NCI-H128 (cell line): ENCODE measurements at regions not wholly inside any gene's neighbourhood (a gene's known extent, or its start where the extent isn't known, plus 50 kb on each side); places are given as distances from the start of the nearest gene placed in this dataset.
"Not testable (repeated sequence)": the region's sequence is repeated elsewhere in the genome, so short reads cannot be mapped to it uniquely, and the experiment has no call there.

Experiments
- DNase-seq: peaks from one replicate; lab custom pipeline; 2025; ENCODE audit not compliant: unreplicated experiment; lab: John Stamatoyannopoulos, UW

DNA sequence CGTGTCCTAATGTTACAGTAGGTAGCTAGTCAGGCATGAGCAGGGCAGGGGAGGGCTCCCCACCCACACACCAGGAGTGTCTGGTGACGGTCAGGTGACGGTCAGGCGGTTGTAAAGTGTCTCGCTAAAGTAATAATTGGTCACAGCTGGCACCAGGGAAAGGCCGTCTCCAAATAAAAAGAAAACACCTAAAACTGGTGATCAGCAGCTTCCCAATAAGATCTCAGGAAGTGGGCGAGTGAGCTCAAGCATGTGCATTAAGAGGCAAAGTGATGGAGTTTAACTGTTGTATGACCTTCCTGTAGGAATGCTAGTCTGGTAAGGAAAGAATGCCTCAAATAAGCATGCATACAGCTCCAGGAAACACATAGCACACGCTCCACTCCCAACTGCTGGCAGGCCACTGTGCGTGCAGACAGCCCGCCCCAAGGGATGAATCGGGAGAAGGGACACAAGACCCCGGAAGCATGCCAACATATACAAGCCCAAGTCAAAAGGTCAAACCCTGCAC is 177.1 kb downstream of the RNF144A start:
- DNase-seq = no peak

DNA sequence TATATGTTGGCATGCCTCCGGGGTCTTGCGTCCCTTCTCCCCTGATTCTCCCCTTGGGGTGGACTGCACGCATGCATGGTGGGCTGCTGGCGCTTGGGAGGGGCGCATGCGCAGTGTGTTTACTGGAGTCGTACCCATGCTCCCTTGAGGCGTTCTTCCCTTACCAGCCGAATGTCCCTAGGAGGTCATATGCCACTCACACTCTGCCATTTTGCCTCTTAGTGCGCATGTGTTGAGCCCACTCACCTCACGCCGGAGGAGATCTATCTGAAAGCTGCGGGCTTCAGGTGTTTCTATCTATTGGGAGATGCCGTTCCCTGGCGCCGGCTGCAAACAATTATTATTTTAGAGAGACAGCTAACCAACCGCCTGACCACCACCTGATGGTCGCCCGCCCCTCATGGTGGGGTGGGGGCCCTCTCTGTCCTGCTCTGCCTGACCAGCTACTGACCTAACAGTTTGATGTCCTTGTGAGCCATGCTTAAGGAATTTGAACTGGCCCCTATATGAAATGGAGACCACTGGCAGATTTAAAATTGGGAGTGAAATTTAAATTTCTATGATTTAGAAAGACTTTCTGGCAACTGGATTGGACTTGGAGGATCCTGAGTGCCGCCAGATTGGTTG is 179.6 kb downstream of the RNF144A start:
- no peak for DNase-seq

DNA sequence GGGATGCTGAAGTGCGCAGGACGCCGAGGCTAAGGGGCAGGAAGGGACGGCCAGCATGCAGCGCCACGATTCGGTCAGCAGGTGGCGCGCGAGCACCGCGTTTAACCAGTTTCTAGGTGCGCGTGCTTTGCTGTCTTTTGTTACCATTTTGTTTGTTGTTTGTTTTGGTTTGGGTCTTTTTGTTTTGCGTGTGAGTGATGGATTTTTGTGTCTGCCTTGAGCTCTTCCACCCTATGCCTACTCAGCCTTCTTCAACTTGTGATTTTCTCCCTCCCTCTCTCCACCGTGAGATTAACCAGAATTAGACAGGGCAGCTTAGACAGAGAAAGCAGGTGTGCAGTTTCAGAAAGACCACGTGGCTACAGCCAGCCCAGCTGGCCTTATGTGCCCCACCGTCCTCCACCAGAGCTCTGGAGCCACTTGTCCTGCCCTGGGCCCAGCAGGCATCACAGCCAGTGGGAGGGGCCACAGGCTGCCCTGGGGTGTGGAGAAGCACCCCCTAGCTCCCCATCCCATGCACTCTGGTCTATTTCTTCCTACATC is 180.2 kb downstream of the RNF144A start:
- DNase-seq = peak; percentile 51

DNA sequence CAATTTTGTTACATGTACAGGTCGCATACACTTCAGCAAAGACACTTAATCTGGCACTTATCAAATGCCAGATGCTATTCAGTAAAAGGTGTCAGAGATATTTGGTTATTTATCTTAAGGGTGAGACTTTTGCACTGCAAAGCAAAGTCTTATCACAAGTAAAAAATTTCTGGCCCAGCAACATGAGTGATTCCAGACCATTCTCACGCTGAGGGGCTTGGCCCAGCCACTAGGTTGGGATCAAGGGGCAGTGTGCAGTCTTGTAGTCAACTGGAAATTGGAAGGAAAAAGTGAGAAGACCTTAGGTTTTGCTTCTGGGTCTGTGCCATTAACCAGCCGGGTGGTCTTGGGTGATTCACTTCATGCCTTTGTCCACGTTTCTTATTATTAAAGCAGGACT is 181.6 kb downstream of the RNF144A start:
- no peak for DNase-seq

DNA sequence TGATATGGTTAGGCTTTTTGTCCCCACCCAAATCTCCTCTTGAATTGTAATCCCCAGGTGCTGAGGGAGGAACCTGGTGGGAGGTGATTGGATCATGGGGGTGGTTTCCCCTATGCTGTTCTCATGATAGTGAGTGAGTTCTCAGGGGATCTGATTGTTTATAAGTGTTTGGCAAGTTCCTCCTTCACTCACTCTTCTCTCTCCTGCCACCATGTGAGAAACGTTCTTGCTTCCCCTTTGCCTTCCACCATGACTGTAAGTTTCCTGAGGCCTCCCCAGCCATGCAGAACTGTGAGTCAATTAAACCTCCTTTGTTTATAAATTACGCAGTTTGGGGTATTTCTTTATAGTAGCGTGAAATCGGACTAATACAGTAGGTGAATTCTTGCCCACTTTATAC is 182.5 kb downstream of the RNF144A start:
- not testable (repeated sequence) for DNase-seq

DNA sequence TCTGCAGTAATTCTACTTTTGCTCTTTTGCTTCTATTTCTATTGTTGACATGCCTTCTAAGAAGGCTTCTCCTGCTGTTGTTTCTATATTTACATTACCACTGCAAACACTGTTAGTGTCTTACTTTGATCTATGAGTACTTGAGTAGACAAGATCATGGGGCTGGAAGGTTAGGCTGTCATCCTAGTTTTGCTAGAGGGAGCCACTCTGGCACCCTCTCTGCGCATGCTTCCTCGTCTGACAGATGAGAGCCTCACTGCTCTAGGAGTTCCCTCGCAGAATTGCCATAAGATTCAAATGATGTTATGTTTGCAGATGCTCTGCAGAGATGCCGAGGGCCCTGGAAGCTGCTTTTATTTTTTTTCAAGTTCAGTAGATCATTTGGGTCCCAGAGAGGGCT is 185.6 kb downstream of the RNF144A start:
- DNase-seq = no peak

DNA sequence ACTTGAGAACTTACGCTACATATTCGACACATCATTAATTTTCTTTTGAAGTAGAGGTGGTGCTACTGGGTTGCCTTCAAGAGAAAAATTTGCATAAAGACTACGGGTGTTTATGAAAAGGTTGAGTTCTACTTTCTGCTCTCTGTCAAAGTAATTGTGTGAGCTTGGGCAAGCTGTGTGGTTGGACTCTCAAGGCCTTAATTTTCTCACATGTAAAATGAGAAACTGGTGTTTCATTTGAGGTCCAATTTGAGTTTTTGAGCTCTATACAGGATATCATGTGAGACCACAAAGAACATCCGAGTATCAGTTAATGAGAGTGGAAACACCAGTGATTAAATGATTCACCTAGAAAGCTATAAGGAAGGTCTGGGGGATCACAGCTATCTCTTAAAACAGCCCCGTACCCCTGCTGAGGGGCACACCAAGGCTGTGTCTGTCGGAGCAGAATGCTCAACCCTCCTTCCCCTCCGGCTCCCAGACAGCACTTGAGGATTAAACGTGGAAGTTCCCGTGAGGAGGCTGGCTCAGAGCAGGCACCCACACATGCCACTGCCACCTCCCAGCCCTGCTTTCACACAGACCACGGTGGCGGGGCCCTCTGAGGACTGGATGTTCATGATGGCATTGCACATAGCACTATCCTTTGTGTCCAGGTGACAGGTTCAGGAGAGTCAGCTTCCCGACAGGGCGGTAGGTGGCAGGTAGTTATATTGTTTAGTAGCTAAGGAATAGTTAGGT is 191.8 kb downstream of the RNF144A start:
- DNase-seq = no peak

DNA sequence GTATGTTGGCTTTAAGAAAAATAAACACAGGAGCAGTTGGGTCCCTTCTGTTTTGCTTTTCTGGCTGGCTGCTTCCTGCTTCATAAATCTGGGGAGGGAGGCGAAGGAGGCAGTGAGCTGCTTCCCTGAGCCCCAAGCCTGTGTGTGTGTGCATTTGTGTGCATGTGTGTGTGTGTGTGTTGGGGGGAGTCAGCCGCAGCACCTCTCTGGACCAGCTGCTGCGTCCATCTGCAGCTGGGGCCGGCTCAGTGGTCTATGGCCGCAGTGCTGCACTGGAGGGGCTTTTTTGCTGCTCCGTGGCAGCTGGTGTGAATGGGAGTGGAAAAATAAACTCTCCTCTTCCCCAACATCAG is 192.3 kb downstream of the RNF144A start:
- DNase-seq = no peak

DNA sequence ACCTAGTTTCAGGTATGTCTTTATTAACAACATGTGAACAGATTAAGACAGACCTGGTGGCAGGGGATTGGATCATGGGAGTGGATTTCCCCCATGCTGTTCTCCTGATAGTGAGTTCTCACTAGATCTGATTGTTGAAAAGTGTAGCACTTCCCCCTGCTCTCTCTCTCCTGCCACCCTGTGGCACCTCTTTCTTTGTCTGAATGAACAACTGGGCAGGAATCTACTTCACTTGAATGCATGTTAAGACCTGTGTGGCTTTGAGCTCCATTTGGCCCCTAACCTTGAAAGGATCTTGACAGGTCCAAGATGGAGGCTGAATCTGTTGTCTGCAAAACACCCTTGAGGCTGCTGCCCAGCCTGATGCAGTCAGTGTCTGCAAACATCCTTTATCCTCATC is 194.4 kb downstream of the RNF144A start:
- no peak for DNase-seq

DNA sequence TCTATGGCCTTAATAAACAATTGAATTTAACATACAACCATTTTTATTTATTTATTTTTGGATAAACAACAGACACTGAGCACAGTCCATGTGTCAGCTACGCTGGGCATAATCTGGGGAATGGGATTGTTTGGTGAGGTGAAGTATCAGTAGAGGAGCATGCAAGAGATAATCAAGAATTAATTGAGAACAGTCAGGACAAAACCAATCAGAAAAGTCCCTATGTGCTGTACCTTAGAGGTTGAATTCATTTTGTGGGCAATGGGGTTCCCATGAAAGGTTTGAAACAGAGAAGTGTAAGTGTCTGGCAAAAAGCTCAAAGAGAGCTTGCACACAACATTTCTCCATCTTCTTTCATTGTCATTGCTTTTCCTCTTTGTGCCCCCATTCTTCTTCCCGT is 198.2 kb downstream of the RNF144A start:
- no peak for DNase-seq

DNA sequence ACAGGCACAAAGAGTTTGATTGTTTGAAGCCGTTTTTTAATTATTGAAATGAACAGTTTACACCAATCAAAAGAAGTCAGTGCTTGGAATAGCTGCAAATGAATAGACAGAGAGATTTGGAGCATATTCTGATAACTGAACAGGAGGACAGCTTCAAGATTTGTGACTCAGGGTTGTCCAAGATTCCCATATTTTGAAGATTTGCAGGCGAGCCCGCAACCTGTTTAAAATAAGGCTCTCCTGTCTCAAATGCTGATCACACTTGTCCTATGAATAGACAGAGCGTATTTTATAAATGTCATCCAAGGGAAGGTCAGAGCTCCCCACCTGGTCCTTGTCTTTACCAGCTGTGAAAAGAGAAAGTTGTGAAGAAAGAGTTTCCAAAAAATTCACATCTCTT is 198.7 kb downstream of the RNF144A start:
- no peak for DNase-seq

DNA sequence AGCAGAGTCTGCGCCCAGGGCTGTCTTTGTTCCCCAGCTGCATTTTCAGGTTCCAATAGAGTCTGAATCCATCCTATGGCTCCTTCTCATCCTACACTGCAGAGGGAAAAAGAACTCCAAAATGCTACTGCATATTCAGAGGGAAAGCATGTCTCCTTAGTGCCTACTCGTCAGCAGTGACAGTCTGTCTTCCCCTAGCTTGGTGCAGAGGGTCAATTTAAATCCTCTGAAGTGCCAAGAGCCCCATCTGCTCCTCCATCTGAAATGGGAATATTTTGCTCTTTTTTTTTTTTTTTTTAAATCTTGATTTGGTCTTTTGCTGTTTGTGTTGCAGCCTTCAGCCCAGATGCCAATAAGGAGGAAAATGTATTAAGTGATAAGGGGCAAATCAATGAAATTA is 199.3 kb downstream of the RNF144A start:
- DNase-seq = no peak

DNA sequence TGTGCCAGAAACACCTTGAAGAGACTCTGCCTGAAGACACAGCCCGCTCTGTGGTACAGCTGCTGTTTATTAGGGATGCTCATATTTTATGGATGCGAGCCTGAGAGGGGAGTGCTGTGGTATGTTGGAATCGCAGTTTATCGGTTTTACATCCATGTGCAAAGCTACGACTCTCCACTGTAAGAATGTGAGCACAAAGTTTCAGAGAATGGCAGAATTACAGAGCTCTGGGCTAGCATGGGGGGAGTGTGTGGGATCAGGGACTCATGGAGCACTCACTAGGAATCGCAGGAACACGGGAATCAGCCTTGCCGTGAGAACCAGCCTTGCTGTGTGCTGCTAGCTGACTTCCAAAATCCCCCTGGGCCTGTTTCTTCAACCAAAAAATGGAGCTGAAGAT is 199.9 kb downstream of the RNF144A start:
- DNase-seq = no peak

DNA sequence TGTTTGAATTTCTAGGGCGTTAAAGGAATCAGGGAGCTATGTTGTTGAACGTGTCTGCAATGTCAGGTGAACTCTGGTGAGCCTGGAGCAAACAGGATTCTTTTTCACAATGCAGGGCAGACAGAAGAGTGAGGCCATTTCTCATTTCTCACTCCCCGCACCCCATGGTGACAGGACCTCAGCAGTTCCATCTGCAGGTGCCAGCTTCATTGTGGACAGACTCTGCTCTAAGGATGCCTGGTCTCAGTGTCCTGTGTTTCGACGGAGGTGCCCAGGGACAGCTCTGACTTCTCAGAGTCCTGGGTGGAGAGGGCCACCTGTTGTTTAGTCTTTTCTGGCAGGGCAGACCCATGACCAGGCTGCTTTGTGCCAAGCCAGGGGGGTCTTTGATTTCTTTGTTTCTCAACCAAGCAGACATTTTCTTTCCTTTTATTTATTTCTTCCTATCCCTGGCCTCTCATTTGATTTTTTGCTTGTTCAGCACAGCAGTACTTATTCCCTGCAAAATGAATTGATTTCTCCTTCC is 201.5 kb downstream of the RNF144A start:
- no peak for DNase-seq

DNA sequence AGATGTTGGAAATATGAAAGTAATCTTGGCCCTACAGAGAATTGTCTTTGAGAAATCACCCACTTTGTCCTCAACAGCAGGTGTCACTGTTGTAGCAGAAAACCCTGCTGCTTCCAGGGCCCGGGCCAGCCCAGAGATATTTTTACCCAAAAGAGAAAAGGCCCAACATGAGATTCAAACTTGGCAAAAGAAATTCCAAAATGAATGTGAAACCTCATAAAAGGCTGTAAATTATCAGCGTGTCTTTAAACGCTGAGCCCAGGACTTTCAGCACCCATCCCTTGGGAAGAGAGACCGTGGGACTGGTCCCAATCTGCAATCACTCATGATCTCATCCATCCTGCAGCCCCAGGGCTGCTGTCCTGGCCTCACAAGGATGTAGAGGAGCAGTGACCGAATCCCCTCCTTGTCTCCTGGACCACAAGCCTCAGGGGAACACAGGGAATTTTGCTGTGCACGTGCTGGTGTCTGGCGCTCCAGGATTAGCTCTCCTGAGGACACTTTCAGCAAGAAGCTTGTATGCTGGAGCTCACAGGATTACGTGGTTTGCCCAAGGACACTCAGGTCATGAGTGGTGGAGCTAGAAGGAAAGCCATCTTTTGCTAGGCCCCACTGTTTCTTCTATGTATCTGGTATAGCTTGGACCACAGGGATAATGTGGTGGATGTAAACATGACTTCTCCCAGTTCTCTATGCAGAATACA is 202.1 kb downstream of the RNF144A start:
- DNase-seq = no peak

DNA sequence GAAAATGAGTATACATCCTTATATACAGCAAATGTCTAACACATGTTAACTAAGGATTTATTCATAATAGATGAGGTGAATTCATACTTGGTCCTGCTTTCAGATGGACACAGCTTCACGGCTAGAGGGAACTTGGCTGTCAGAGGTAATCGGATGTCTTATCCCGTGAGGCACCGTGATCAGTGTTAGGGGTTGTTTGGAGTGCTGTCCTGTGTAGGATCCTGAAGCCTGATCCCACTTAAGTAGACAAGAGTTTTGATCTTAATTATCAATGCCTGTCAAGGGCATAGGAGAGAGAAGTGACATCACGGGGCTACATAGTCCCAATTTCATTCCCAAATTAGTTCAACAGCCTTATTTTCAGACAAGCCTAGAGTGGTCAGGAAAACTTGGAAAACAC is 204.6 kb downstream of the RNF144A start:
- DNase-seq = no peak

DNA sequence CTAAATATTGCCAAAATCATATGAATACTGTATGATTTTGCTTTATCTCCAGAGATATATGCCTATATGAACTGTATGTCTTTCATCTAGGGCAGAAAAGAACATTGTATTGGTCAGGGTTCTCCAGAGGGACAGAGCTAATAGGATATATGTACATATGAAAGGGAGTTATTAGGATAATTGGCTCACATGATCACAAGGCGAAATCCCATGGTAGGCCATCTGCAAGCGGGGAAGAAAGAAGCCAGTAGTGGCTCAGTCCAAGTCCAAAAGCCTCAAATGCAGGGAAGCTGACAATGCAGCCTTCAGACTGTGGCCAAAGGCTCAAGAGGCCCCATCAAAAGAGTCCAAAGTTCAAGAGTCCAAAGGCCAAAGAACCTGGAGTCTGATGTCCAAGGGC is 209.9 kb downstream of the RNF144A start:
- DNase-seq = no peak

DNA sequence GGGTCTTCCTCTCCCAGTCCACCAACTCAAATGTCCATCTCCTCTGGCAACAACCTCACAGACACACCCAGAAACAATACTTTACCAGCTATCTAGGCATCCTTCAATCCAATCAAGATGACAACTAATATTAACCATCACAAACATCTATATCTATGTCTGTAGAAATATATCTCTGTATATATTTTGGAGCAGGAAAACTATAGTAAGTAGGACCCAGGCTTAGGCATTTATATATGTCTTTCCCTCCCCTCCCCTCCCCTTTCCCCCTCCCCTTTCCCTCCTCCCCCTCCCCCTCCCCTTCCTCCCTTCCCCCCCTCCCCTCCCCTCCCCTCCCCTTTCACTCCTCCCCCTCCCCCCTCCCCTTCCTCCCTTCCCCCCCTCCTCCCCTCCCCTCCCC is 210.5 kb downstream of the RNF144A start:
- no peak for DNase-seq

DNA sequence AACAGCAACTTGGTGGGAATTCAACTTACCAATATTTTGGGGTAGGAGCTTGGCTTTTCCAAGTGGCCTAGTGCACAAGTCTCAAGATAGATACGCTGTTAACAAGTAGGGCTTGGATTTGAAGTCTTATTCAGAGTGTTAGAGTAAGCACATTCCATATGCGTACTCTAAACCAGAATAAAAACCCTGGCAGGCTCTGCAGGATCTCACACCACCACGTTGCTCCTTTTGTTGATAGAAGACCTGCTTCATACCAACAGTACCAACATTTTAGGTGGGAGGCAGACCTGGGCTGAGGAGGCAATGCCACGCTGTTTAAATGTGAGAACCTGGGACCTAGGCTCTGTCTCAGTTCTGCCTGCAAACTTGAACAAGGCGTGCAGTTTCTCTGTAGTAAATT is 214.0 kb downstream of the RNF144A start:
- no peak for DNase-seq

DNA sequence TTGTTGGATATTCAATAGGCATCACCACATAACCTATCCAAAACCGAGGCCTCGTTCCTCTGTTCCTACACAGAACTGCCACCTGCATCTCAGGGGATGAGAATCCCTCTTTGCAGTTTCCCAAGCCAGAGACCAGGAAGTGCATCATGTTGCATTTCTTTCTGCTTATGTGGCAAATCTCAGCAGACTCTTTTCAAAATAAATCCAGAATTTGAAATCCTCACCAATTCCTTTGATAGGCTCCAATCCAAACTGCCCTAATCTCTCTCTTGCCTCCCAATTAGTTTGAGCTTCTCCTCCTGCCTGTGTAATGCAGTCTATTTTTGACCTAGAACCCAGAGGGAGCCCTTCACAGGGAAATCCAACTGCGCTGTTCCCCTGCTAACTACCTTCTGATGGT is 215.5 kb downstream of the RNF144A start:
- no peak for DNase-seq

DNA sequence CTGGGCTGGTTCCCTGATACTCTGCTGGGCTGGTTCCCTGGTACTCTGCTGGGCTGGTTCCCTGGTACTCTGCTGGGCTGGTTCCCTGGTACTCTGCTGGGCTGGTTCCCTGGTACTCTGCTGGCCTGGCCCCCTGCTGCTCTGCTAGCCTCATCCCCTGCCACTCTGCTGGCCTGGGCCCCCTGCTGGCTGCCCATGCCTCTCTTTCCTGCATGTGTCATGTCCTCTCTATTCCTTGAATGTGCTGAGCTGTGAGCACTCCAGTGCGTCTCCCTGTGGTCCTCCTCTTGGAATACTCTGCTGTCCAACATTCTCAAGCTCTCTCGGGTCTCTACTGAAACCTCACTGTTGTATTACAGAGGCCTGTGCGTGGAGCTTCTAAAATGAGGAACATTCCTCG is 216.3 kb downstream of the RNF144A start:
- no peak for DNase-seq

DNA sequence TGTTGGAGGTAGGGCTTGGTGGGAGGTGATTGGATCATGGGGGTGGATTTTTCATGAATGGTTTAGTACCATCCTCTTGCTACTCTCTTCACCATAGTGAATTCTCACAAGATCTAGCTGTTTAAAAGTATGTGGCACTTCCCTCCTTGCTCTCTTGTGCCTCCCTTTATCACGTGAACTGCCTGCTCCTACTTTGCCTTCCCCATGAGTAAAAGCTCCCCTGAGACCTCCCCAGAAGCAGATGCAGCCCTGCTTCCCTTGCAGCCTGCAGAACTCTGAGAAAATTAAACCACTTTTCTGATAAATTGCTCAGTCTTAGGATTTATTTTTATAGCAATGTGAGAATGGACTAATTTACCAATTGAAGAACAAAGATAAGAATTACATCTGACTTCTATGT is 223.1 kb downstream of the RNF144A start:
- no peak for DNase-seq
